GM06990 (cell line): ENCODE measurements at regions not wholly inside any gene's neighbourhood (a gene's known extent, or its start where the extent isn't known, plus 50 kb on each side); places are given as distances from the start of the nearest gene placed in this dataset.

Experiments
- DNase-seq: peaks from one replicate; pipeline ENCODE4 v3.0.0-alpha.2; 2011; ENCODE audit not compliant: insufficient read length; ENCODE audit errors: extremely low read depth
- H3K27me3 ChIP-seq: replicated peaks from 2 replicates; pipeline ENCODE4 v1.6.0; 2011; ENCODE audit warnings: low read length; ENCODE audit not compliant: control insufficient read depth, insufficient read depth
- H3K36me3 ChIP-seq: 2 replicates; pipeline ENCODE4 v1.5.1; 2011; ENCODE audit warnings: low read length; ENCODE audit not compliant: control insufficient read depth, insufficient read depth
- H3K4me3 ChIP-seq: replicated peaks from 2 replicates; pipeline ENCODE4 v1.5.1; 2011; ENCODE audit warnings: low read depth, mild to moderate bottlenecking, control low read depth, low read length
- CTCF ChIP-seq: IDR thresholded peaks from 2 replicates; pipeline ENCODE4 v1.5.1; 2011; ENCODE audit warnings: low read length, control low read depth, mild to moderate bottlenecking, inconsistent platforms; ENCODE audit not compliant: insufficient read depth, poor library complexity, severe bottlenecking

DNA sequence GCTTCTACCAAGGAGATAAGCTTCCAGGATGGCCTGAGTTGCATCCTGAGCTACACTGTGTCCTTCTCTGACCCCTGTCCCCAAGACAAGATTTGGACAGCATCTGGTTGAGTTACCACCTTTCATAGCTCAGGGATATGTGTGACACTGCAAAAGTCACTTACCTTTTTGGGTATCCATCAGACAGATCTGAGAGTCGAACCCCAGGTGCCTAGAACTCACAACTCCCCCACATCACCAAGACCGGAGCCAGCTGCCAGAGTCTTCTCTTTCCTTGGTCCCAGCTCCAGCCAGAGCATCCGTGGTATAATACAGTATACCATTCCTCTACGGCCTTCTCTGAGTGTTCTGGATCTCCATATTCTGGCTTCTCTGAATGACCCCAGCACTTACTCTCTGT lies 133.0 kb downstream of the CD83 start:
- Histone ChIP-seq H3K4me3 (no peak overlapping the region), H3K27me3 (no peaks in the 10 kb centered on the region), H3K36me3 (no peaks in the 10 kb centered on the region)
- DNase-seq, result no peak
- TF ChIP-seq CTCF, result no peak

GRCh38 chr6:14252271-14252850 lies 134.8 kb downstream of the CD83 start:
- no peaks in the 10 kb centered on the region for H3K36me3 ChIP-seq
- no peaks in the 10 kb centered on the region for H3K27me3 ChIP-seq
- H3K4me3 ChIP-seq, result no peak overlapping the region
- no peak for TF ChIP-seq CTCF
- DNase-seq, result no peak

- no peak for DNase-seq
- Histone ChIP-seq H3K27me3 (no peaks in the 10 kb centered on the region), H3K4me3 (no peak overlapping the region), H3K36me3 (no peaks in the 10 kb centered on the region)
- TF ChIP-seq CTCF, result no peak
These were observed 136.9 kb downstream of the CD83 start for GRCh38 chr6:14254505-14254904.

- no peak for TF ChIP-seq CTCF
- no peak for DNase-seq
- H3K4me3 ChIP-seq, result no peak overlapping the region
- H3K27me3 ChIP-seq, result no peaks in the 10 kb centered on the region
- H3K36me3 ChIP-seq, result no peaks in the 10 kb centered on the region
These were observed 138.3 kb downstream of the CD83 start for GRCh38 chr6:14255916-14256315.

DNA sequence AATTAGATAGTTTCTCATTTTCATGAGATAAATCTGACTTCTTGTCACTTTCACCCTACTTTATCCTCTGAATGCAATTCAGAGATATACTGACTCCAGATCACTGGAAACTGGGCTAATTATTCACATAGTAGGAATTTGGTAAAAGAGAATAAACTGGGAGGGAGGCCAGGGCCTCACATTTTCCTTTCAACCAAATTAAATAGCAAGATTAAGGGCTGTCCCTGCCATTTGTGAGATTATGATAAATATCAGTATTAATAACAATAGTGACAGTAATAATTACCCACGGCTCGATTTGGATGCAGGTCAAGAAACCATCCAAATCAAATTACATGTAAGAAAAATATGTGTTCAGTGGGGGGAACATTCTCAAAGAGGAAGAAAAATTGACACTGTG lies 140.5 kb downstream of the CD83 start:
- no peaks in the 10 kb centered on the region for H3K36me3 ChIP-seq
- TF ChIP-seq CTCF, result no peak
- no peak for DNase-seq
- H3K27me3 ChIP-seq, result no peaks in the 10 kb centered on the region
- no peak overlapping the region for H3K4me3 ChIP-seq
